Adrenal gland (tissue), 9 donors: ENCODE measurements at regions not wholly inside any gene's neighbourhood (a gene's known extent, or its start where the extent isn't known, plus 50 kb on each side); places are given as distances from the start of the nearest gene placed in this dataset.

Experiments
- DNase-seq, 7 donors: peaks; one replicate each; pipeline ENCODE4 v3.0.0-alpha.2; 2019 to 2020
- H3K27ac ChIP-seq, 5 donors: fragments of 200-600 bp; sonication (generic) in 4 of 5; 1 replicate in 3 of 5; 2 replicates in 2 of 5; pipeline versions ENCODE4 v1.5.1 to v1.8.0; 2016 to 2020; ENCODE audit warnings: mild to moderate bottlenecking in 1 of 5
- H3K27me3 ChIP-seq: fragments of 200-600 bp; 2 replicates; pipeline ENCODE4 v1.8.0; 2021
- H3K36me3 ChIP-seq, 2 donors: fragments of 200-600 bp; replicated peaks in 1 of 2; 1 replicate in 1 of 2; 2 replicates in 1 of 2; pipeline versions ENCODE4 v1.5.1 to v1.8.0; 2018 to 2022
- H3K4me1 ChIP-seq, 2 donors: fragments of 200-600 bp; replicated peaks in 1 of 2; 1 replicate in 1 of 2; 2 replicates in 1 of 2; pipeline versions ENCODE4 v1.5.1 to v1.8.0; 2018 to 2021
- H3K4me3 ChIP-seq, 4 donors: fragments of 200-600 bp; sonication (generic) in 3 of 4; one replicate each; pipeline ENCODE4 v1.5.1; 2016 to 2018
- H3K9me3 ChIP-seq, 3 donors: fragments of 200-600 bp; sonication (generic) in 1 of 3; replicated peaks in 1 of 3; 1 replicate in 2 of 3; 2 replicates in 1 of 3; pipeline versions ENCODE4 v1.5.1 to v1.8.0; 2016 to 2021
- CTCF ChIP-seq, 6 experiments: fragments of 450-650 bp in 4 of 6; fragments of 200-600 bp in 2 of 6; sonication (generic) in 1 of 6; IDR thresholded peaks; 1 replicate in 5 of 6; 2 replicates in 1 of 6; pipeline versions ENCODE4 v1.5.1 to v1.8.0; 2016 to 2021; ENCODE audit warnings: antibody characterized with exemption in 6 of 6, mild to moderate bottlenecking in 2 of 6, moderate library complexity in 1 of 6
- POLR2A ChIP-seq, 2 donors: fragments of 450-650 bp; IDR thresholded peaks; one replicate each; pipeline ENCODE4 v1.6.1; 2017; ENCODE audit warnings: antibody characterized with exemption in 2 of 2, mild to moderate bottlenecking in 2 of 2, moderate library complexity in 1 of 2
- WGBS, 4 donors: extraction: QIAGEN DNeasy Blood & Tissue Kit in 2 of 4; methylation state at CpG; one replicate each; pipeline versions ENCODE4 v1.1.5 to v1.1.7; 2013 to 2017; 5-methylcytosine and 5-hydroxymethylcytosine counted together
- intact Hi-C, 2 donors: fragments of 100-400 bp; cut with DNase I; formaldehyde crosslinking; loops; one replicate each; pipeline versions ENCODE4 v1.14.1 to v1.15.0; 2022 to 2023
- donor health status: healthy with polysubstance abuse.
- donor health status: Bipolar disorder and iron deficiency.
- donor health status: DM: yes; HTN: yes; CAD: no.
- donor health status: DM: no; HTN: no; CAD: no.
- donor health status: DM: no; HTN: no; CAD: no.

- Histone ChIP-seq H3K9me3 (no peaks in the 10 kb centered on the region), H3K27me3 (no peaks in the 10 kb centered on the region), H3K36me3 (no peaks in the 10 kb centered on the region), H3K4me3 (no peak overlapping the region), H3K4me1 (no peaks in the 10 kb centered on the region), H3K27ac (no peak overlapping the region)
- TF ChIP-seq POLR2A (IDR thresholded peaks at IDR 0.05) (no peak), CTCF (IDR thresholded peaks at IDR 0.05) (no peak)
- no peak for DNase-seq
- intact Hi-C loops, result no loop called here
- 65 to 69% (median 67%) methylated on average over 4 of the region's 4 CpGs for WGBS, 4 donors
Measured at GRCh38 chr21:22076471-22076870, 1078.3 kb downstream of the NCAM2 start.

GRCh38 chr21:22083899-22084298 lies 1085.7 kb downstream of the NCAM2 start:
- intact Hi-C loops, result no loop called here
- DNase-seq, result no peak
- no peak overlapping the region for H3K27ac ChIP-seq
- H3K4me3 ChIP-seq, result no peak overlapping the region
- H3K4me1 ChIP-seq, result no peaks in the 10 kb centered on the region
- H3K36me3 ChIP-seq, result no peaks in the 10 kb centered on the region
- 80 to 92% (median 86%) methylated on average over 3 of the region's 3 CpGs for WGBS, 4 donors
- TF ChIP-seq POLR2A (IDR thresholded peaks at IDR 0.05) (no peak), CTCF (IDR thresholded peaks at IDR 0.05) (no peak)
- H3K27me3 ChIP-seq, result no peaks in the 10 kb centered on the region
- H3K9me3 ChIP-seq, result no peaks in the 10 kb centered on the region

- Histone ChIP-seq H3K9me3 (no peaks in the 10 kb centered on the region), H3K27ac (no peak overlapping the region), H3K4me3 (no peak overlapping the region), H3K36me3 (no peaks in the 10 kb centered on the region), H3K27me3 (no peaks in the 10 kb centered on the region), H3K4me1 (no peaks in the 10 kb centered on the region)
- WGBS, 4 donors, result 38 to 74% (median 60%) methylated on average over 1 of the region's 1 CpG
- TF ChIP-seq POLR2A (IDR thresholded peaks at IDR 0.05) (no peak), CTCF (IDR thresholded peaks at IDR 0.05) (no peak)
- intact Hi-C loops, result no loop called here
- no peak for DNase-seq
Measured at GRCh38 chr21:22096314-22096713, 1098.1 kb downstream of the NCAM2 start.

- TF ChIP-seq CTCF (IDR thresholded peaks at IDR 0.05) (no peak), POLR2A (IDR thresholded peaks at IDR 0.05) (no peak)
- 74 to 83% (median 78%) methylated on average over 2 of the region's 2 CpGs for WGBS, 4 donors
- H3K27ac ChIP-seq, result no peak overlapping the region
- H3K4me3 ChIP-seq, result no peak overlapping the region
- H3K4me1 ChIP-seq, result no peaks in the 10 kb centered on the region
- H3K36me3 ChIP-seq, result no peaks in the 10 kb centered on the region
- no peaks in the 10 kb centered on the region for H3K27me3 ChIP-seq
- H3K9me3 ChIP-seq, result no peaks in the 10 kb centered on the region
- no peak for DNase-seq
- intact Hi-C loops, result no loop called here
Measured at GRCh38 chr21:22106720-22107410, 1108.7 kb downstream of the NCAM2 start.
